ENCODE measurements at regions not wholly inside any gene's neighbourhood (a gene's known extent, or its start where the extent isn't known, plus 50 kb on each side); places are given as distances from the start of the nearest gene placed in this dataset.

- H2AK5ac ChIP-seq (ENCODE audit: insufficient read length, low read length), result no peak overlapping the region
- no peak overlapping the region for H3K4ac ChIP-seq (ENCODE audit: low read depth, low read length)
- no peaks in the 10 kb centered on the region for H3K27me3 Mint-ChIP-seq (ENCODE audit: low read depth)
- peaks cover 3 to 7% of the 10 kb centered on the region in 2 experiments; a peak in 2 of 4 replicates for H3K4me1 Mint-ChIP-seq
- no peak overlapping the region for H2AFZ ChIP-seq (ENCODE audit: low read length)
- no peak overlapping the region for H2BK5ac ChIP-seq (ENCODE audit: insufficient read length, low read length)
- H3K9me3 Mint-ChIP-seq, result peaks cover 4 to 10% of the 10 kb centered on the region in 2 experiments
- H3K4me3 Mint-ChIP-seq, result no peak overlapping the region
- H4K5ac ChIP-seq (ENCODE audit: insufficient read length, low read depth, low read length), result no peak overlapping the region
- H3K9ac ChIP-seq (ENCODE audit: extremely low read depth, insufficient read length, low read length), result no peak overlapping the region
- no peak overlapping the region for H4K8ac ChIP-seq (replicated peaks; ENCODE audit: insufficient read length, low read depth, low read length)
- no peak overlapping the region for H3K14ac ChIP-seq (ENCODE audit: insufficient read depth, low read length)
- H3K79me1 ChIP-seq (ENCODE audit: insufficient read depth, low read depth, low read length, poor library complexity, severe bottlenecking), result no peaks in the 10 kb centered on the region
- H3K4me2 ChIP-seq (ENCODE audit: insufficient read depth, insufficient read length, low read length), result no peak overlapping the region
- H3K4me1 ChIP-seq (ENCODE audit: insufficient read depth, low read length), result no peaks in the 10 kb centered on the region
- no peak overlapping the region for H3K27ac Mint-ChIP-seq
- TF ChIP-seq CTCF (conservative IDR thresholded peaks at IDR 0.05), result no peak
- H4K20me1 ChIP-seq (ENCODE audit: control insufficient read depth, insufficient read depth, insufficient read length), result no peaks in the 10 kb centered on the region
- no peak overlapping the region for H3K23ac ChIP-seq (ENCODE audit: insufficient read length, low read depth, low read length)
- H3K79me2 ChIP-seq (ENCODE audit: insufficient read depth, low read length), result no peaks in the 10 kb centered on the region
- H3K56ac ChIP-seq (ENCODE audit: insufficient read length, low read depth, low read length), result no peak overlapping the region
- no peak overlapping the region for H3T11ph ChIP-seq (ENCODE audit: low read length)
- H3K23me2 ChIP-seq (ENCODE audit: insufficient read length, low read depth, low read length, poor library complexity, severe bottlenecking), result no peaks in the 10 kb centered on the region
- H3K9me3 ChIP-seq (ENCODE audit: control insufficient read depth, low read depth, low read length), result no peaks in the 10 kb centered on the region
- no CpG with 5 or more reads among the region's 2 CpGs for WGBS (ENCODE audit: extremely low coverage, insufficient read length, low lambda C conversion rate)
- H2BK120ac ChIP-seq (ENCODE audit: low read depth, low read length, poor library complexity, severe bottlenecking), result no peak overlapping the region
- H2BK15ac ChIP-seq (ENCODE audit: low read depth, low read length), result no peak overlapping the region
- no peaks in the 10 kb centered on the region for H3K27me3 ChIP-seq (ENCODE audit: insufficient read depth, low read length)
- H3K27ac ChIP-seq (ENCODE audit: insufficient read length, low read depth, low read length), result no peak overlapping the region
- no peak for DNase-seq
- H2BK20ac ChIP-seq (ENCODE audit: low read depth, low read length, poor library complexity, severe bottlenecking), result no peak overlapping the region
- no peak overlapping the region for H2BK12ac ChIP-seq (ENCODE audit: insufficient read length, low read depth, low read length)
- no peak overlapping the region for H4K91ac ChIP-seq (ENCODE audit: insufficient read length, low read depth, low read length)
- H3K18ac ChIP-seq (ENCODE audit: insufficient read length, low read depth, low read length), result no peak overlapping the region
- H3K36me3 Mint-ChIP-seq (ENCODE audit: insufficient read depth in 1 of 3, low read depth in 3 of 3), result peaks cover 6 to 12% (median 6%) of the 10 kb centered on the region in 3 experiments; a peak in 5 of 7 replicates
These were observed 1223.0 kb downstream of the EPHA7 start for GRCh38 chr6:92196325-92196724.

All from H9 (cell line).